Immature natural killer cell (primary cell): ENCODE measurements at regions not wholly inside any gene's neighbourhood (a gene's known extent, or its start where the extent isn't known, plus 50 kb on each side); places are given as distances from the start of the nearest gene placed in this dataset.

Experiments
- DNase-seq, 3 donors: peaks; one replicate each; pipeline ENCODE4 v3.0.0; 2022; ENCODE audit warnings: mixed read lengths in 1 of 3
- H3K27ac Mint-ChIP-seq, 6 donors: one replicate each; pipeline ENCODE4 v1.8.0; 2020; ENCODE audit warnings: mixed read lengths in 6 of 6, mild to moderate bottlenecking in 5 of 6, inconsistent platforms in 4 of 6, moderate library complexity in 3 of 6
- H3K27me3 Mint-ChIP-seq, 3 donors: one replicate each; pipeline ENCODE4 v1.8.0; 2020 to 2021; ENCODE audit warnings: low read depth in 3 of 3, mild to moderate bottlenecking in 3 of 3, mixed read lengths in 3 of 3, moderate library complexity in 3 of 3, inconsistent platforms in 1 of 3
- H3K36me3 Mint-ChIP-seq, 3 donors: one replicate each; pipeline ENCODE4 v1.8.0; 2020; ENCODE audit warnings: mixed read lengths in 3 of 3, inconsistent platforms in 2 of 3, mild to moderate bottlenecking in 2 of 3
- H3K4me1 Mint-ChIP-seq, 2 donors: one replicate each; pipeline ENCODE4 v1.8.0; 2020; ENCODE audit warnings: inconsistent platforms in 2 of 2, mild to moderate bottlenecking in 2 of 2, mixed read lengths in 2 of 2, moderate library complexity in 1 of 2
- H3K4me3 Mint-ChIP-seq, 5 donors: one replicate each; pipeline ENCODE4 v1.8.0; 2020; ENCODE audit warnings: mild to moderate bottlenecking in 5 of 5, mixed read lengths in 5 of 5, inconsistent platforms in 3 of 5, moderate library complexity in 3 of 5
- H3K9me3 Mint-ChIP-seq, 6 donors: one replicate each; pipeline ENCODE4 v1.8.0; 2020; ENCODE audit warnings: mild to moderate bottlenecking in 6 of 6, mixed read lengths in 6 of 6, inconsistent platforms in 4 of 6, moderate library complexity in 3 of 6

GRCh38 chr7:47047384-47047783 lies 534.5 kb downstream of the TNS3 start:
- no peak for DNase-seq
- Mint-ChIP-seq H3K36me3 (no peaks in the 10 kb centered on the region), H3K4me3 (no peak overlapping the region), H3K27ac (no peak overlapping the region), H3K4me1 (no peaks in the 10 kb centered on the region), H3K9me3 (peaks cover 0 to 5% (median 0%) of the 10 kb centered on the region in 6 donors), H3K27me3 (peaks cover 0 to 3% (median 0%) of the 10 kb centered on the region in 3 donors)

- Mint-ChIP-seq H3K9me3 (peaks cover 0 to 7% (median 1%) of the 10 kb centered on the region in 6 donors), H3K27me3 (peaks cover 0 to 3% (median 2%) of the 10 kb centered on the region in 3 donors), H3K27ac (no peak overlapping the region), H3K4me1 (no peaks in the 10 kb centered on the region), H3K4me3 (no peak overlapping the region), H3K36me3 (no peaks in the 10 kb centered on the region)
- no peak for DNase-seq
Observed at GRCh38 chr7:47046949-47047348, 535.0 kb downstream of the TNS3 start.

- DNase-seq: no peak
- Mint-ChIP-seq H3K9me3 (peaks cover 0 to 7% (median under 1%) of the 10 kb centered on the region in 6 donors), H3K27me3 (peaks cover 0 to 2% (median under 1%) of the 10 kb centered on the region in 3 donors), H3K36me3 (no peaks in the 10 kb centered on the region), H3K4me3 (no peak overlapping the region), H3K4me1 (no peaks in the 10 kb centered on the region), H3K27ac (no peak overlapping the region)
Observed at GRCh38 chr7:47045207-47046051, 536.5 kb downstream of the TNS3 start.

GRCh38 chr7:47044625-47045024 lies 537.3 kb downstream of the TNS3 start:
- DNase-seq: no peak
- H3K36me3 Mint-ChIP-seq: no peaks in the 10 kb centered on the region
- H3K4me3 Mint-ChIP-seq: no peak overlapping the region
- H3K27ac Mint-ChIP-seq: no peak overlapping the region
- H3K9me3 Mint-ChIP-seq: peaks cover 0 to 7% (median 0%) of the 10 kb centered on the region in 6 donors
- no peaks in the 10 kb centered on the region for H3K4me1 Mint-ChIP-seq
- H3K27me3 Mint-ChIP-seq: peaks cover 0 to 2% (median 0%) of the 10 kb centered on the region in 3 donors

GRCh38 chr7:47043304-47043703 lies 538.6 kb downstream of the TNS3 start:
- no peak for DNase-seq
- Mint-ChIP-seq H3K9me3 (peaks cover 0 to 7% (median 0%) of the 10 kb centered on the region in 6 donors), H3K27me3 (peaks cover 0 to 3% (median 2%) of the 10 kb centered on the region in 3 donors), H3K4me1 (no peaks in the 10 kb centered on the region), H3K36me3 (no peaks in the 10 kb centered on the region), H3K27ac (no peak overlapping the region), H3K4me3 (no peak overlapping the region)

- Mint-ChIP-seq H3K27ac (no peak overlapping the region), H3K4me3 (no peak overlapping the region)
Observed at GRCh38 chr7:47042669-47043068, 539.2 kb downstream of the TNS3 start.

GRCh38 chr7:47040795-47041347 lies 541.0 kb downstream of the TNS3 start:
- H3K4me1 Mint-ChIP-seq: no peaks in the 10 kb centered on the region
- no peak overlapping the region for H3K27ac Mint-ChIP-seq
- no peak for DNase-seq
- H3K36me3 Mint-ChIP-seq: no peaks in the 10 kb centered on the region
- H3K27me3 Mint-ChIP-seq: peaks cover 0 to 3% (median 2%) of the 10 kb centered on the region in 3 donors
- H3K9me3 Mint-ChIP-seq: peaks cover 0 to 4% (median under 1%) of the 10 kb centered on the region in 6 donors
- no peak overlapping the region for H3K4me3 Mint-ChIP-seq

More at GRCh38 chr7:47042669-47043068, 539.2 kb downstream of the TNS3 start:
- H3K9me3 Mint-ChIP-seq: peaks cover 0 to 4% (median 0%) of the 10 kb centered on the region in 6 donors
- H3K36me3 Mint-ChIP-seq: no peaks in the 10 kb centered on the region
- no peak for DNase-seq
- no peaks in the 10 kb centered on the region for H3K4me1 Mint-ChIP-seq
- H3K27me3 Mint-ChIP-seq: peaks cover 0 to 3% (median 2%) of the 10 kb centered on the region in 3 donors

GRCh38 chr7:47039904-47040303 lies 542.0 kb downstream of the TNS3 start:
- Mint-ChIP-seq H3K27me3 (peaks cover 0 to 3% (median 2%) of the 10 kb centered on the region in 3 donors), H3K36me3 (no peaks in the 10 kb centered on the region), H3K4me1 (no peaks in the 10 kb centered on the region), H3K4me3 (no peak overlapping the region), H3K9me3 (peaks cover 0 to 4% (median under 1%) of the 10 kb centered on the region in 6 donors), H3K27ac (no peak overlapping the region)
- DNase-seq: no peak

- H3K4me1 Mint-ChIP-seq: no peaks in the 10 kb centered on the region
- peaks cover 0 to 3% (median 2%) of the 10 kb centered on the region in 3 donors for H3K27me3 Mint-ChIP-seq
- H3K4me3 Mint-ChIP-seq: no peak overlapping the region
- no peak overlapping the region for H3K27ac Mint-ChIP-seq
- H3K36me3 Mint-ChIP-seq: no peaks in the 10 kb centered on the region
- peaks cover 0 to 4% (median under 1%) of the 10 kb centered on the region in 6 donors for H3K9me3 Mint-ChIP-seq
- no peak for DNase-seq
Observed at GRCh38 chr7:47039089-47039648, 542.7 kb downstream of the TNS3 start.

GRCh38 chr7:47038621-47039020 lies 543.3 kb downstream of the TNS3 start:
- Mint-ChIP-seq H3K4me1 (no peaks in the 10 kb centered on the region), H3K27ac (no peak overlapping the region), H3K4me3 (no peak overlapping the region), H3K27me3 (peaks cover 0 to 5% (median 2%) of the 10 kb centered on the region in 3 donors), H3K9me3 (peaks cover 0 to 8% (median under 1%) of the 10 kb centered on the region in 6 donors), H3K36me3 (no peaks in the 10 kb centered on the region)
- DNase-seq: no peak

- no peaks in the 10 kb centered on the region for H3K36me3 Mint-ChIP-seq
- DNase-seq: no peak
- no peak overlapping the region for H3K4me3 Mint-ChIP-seq
- peaks cover 0 to 10% (median under 1%) of the 10 kb centered on the region in 6 donors for H3K9me3 Mint-ChIP-seq
- peaks cover 0 to 5% (median 2%) of the 10 kb centered on the region in 3 donors for H3K27me3 Mint-ChIP-seq
- H3K27ac Mint-ChIP-seq: no peak overlapping the region
- no peaks in the 10 kb centered on the region for H3K4me1 Mint-ChIP-seq
Observed at GRCh38 chr7:47037607-47038006, 544.3 kb downstream of the TNS3 start.

GRCh38 chr7:47036909-47037308 lies 545.0 kb downstream of the TNS3 start:
- Mint-ChIP-seq H3K9me3 (peaks cover 0 to 7% (median under 1%) of the 10 kb centered on the region in 6 donors), H3K4me3 (no peak overlapping the region), H3K36me3 (no peaks in the 10 kb centered on the region), H3K4me1 (no peaks in the 10 kb centered on the region), H3K27ac (no peak overlapping the region), H3K27me3 (peaks cover 0 to 5% (median 0%) of the 10 kb centered on the region in 3 donors)
- DNase-seq: no peak

- H3K27ac Mint-ChIP-seq: no peak overlapping the region
- DNase-seq: no peak
- peaks cover 0 to 5% (median under 1%) of the 10 kb centered on the region in 3 donors for H3K27me3 Mint-ChIP-seq
- H3K36me3 Mint-ChIP-seq: no peaks in the 10 kb centered on the region
- H3K9me3 Mint-ChIP-seq: peaks cover 0 to 5% (median under 1%) of the 10 kb centered on the region in 6 donors
- H3K4me1 Mint-ChIP-seq: no peaks in the 10 kb centered on the region
- no peak overlapping the region for H3K4me3 Mint-ChIP-seq
Observed at GRCh38 chr7:47035522-47035921, 546.4 kb downstream of the TNS3 start.

- no peak for DNase-seq
- peaks cover 0 to 3% (median 2%) of the 10 kb centered on the region in 3 donors for H3K27me3 Mint-ChIP-seq
- H3K9me3 Mint-ChIP-seq: peaks cover 0 to 5% (median under 1%) of the 10 kb centered on the region in 6 donors
- no peaks in the 10 kb centered on the region for H3K4me1 Mint-ChIP-seq
- H3K4me3 Mint-ChIP-seq: no peak overlapping the region
- H3K36me3 Mint-ChIP-seq: no peaks in the 10 kb centered on the region
- no peak overlapping the region for H3K27ac Mint-ChIP-seq
Observed at GRCh38 chr7:47034180-47034579, 547.7 kb downstream of the TNS3 start.
